OCI-LY7 (cell line): ENCODE measurements at regions not wholly inside any gene's neighbourhood (a gene's known extent, or its start where the extent isn't known, plus 50 kb on each side); places are given as distances from the start of the nearest gene placed in this dataset.

Experiments used
- CTCF ChIP-seq: fragments of 200-600 bp; sonication (generic); conservative IDR thresholded peaks from 2 replicates; pipeline ENCODE4 v1.5.1; 2014; ENCODE audit warnings: mild to moderate bottlenecking, antibody characterized with exemption, low read length, moderate library complexity, mixed read lengths
- EZH2phosphoT487 ChIP-seq: fragments of 200-600 bp; sonication (generic); IDR thresholded peaks from 2 replicates; pipeline ENCODE4 v1.6.1; 2018; ENCODE audit warnings: low read depth, borderline replicate concordance, mild to moderate bottlenecking, mixed run types, antibody characterized with exemption, low read length, moderate library complexity, mixed read lengths

- no peak for TF ChIP-seq CTCF
- TF ChIP-seq EZH2phosphoT487 = no peak
These were observed 72.8 kb downstream of the RHOU start for GRCh38 chr1:228807904-228808605.
